ENCODE measurements at regions not wholly inside any gene's neighbourhood (a gene's known extent, or its start where the extent isn't known, plus 50 kb on each side); places are given as distances from the start of the nearest gene placed in this dataset.

GRCh38 chr20:43387737-43388136 lies 70.0 kb upstream of the SRSF6 start:
- no peak for TF ChIP-seq CTCF (IDR thresholded peaks at IDR 0.05)
- no peak for TF ChIP-seq EZH2 (IDR thresholded peaks at IDR 0.05; ENCODE audit: borderline replicate concordance, insufficient read depth, low read depth, low read length, poor library complexity, severe bottlenecking)

Data from B cell (primary cell).